A549 (cell line): ENCODE measurements at regions not wholly inside any gene's neighbourhood (a gene's known extent, or its start where the extent isn't known, plus 50 kb on each side); places are given as distances from the start of the nearest gene placed in this dataset.

Experiments used
- POLR2A ChIP-seq: IDR thresholded peaks from 2 replicates; pipeline ENCODE4 v1.6.1; 2012; ENCODE audit warnings: mild to moderate bottlenecking, low read length
- USF2 ChIP-seq: fragments of 450-650 bp; IDR thresholded peaks from 2 replicates; pipeline ENCODE4 v1.6.1; 2014; ENCODE audit warnings: antibody characterized with exemption
- TF ChIP-seq, protein P1 (sequence below): fragments of >200 bp; sonication (Bioruptor Twin); formaldehyde crosslinking; IDR thresholded peaks from 3 replicates; pipeline ENCODE4 v1.5.1; 2016

- TF ChIP-seq USF2 (no peak), POLR2A (no peak)
- TF ChIP-seq, protein P1, sequence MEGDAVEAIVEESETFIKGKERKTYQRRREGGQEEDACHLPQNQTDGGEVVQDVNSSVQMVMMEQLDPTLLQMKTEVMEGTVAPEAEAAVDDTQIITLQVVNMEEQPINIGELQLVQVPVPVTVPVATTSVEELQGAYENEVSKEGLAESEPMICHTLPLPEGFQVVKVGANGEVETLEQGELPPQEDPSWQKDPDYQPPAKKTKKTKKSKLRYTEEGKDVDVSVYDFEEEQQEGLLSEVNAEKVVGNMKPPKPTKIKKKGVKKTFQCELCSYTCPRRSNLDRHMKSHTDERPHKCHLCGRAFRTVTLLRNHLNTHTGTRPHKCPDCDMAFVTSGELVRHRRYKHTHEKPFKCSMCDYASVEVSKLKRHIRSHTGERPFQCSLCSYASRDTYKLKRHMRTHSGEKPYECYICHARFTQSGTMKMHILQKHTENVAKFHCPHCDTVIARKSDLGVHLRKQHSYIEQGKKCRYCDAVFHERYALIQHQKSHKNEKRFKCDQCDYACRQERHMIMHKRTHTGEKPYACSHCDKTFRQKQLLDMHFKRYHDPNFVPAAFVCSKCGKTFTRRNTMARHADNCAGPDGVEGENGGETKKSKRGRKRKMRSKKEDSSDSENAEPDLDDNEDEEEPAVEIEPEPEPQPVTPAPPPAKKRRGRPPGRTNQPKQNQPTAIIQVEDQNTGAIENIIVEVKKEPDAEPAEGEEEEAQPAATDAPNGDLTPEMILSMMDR = no peak
Measured at GRCh38 chr6:2296781-2297180, 51.4 kb upstream of the GMDS start.
